HS-27A (cell line): ENCODE measurements at regions not wholly inside any gene's neighbourhood (a gene's known extent, or its start where the extent isn't known, plus 50 kb on each side); places are given as distances from the start of the nearest gene placed in this dataset.
"Not testable (repeated sequence)": the region's sequence is repeated elsewhere in the genome, so short reads cannot be mapped to it uniquely, and the experiment has no call there.

Experiments used
- DNase-seq: peaks from one replicate; pipeline ENCODE4 v3.0.0-alpha.2; 2012; ENCODE audit warnings: low read depth, missing footprints

DNA sequence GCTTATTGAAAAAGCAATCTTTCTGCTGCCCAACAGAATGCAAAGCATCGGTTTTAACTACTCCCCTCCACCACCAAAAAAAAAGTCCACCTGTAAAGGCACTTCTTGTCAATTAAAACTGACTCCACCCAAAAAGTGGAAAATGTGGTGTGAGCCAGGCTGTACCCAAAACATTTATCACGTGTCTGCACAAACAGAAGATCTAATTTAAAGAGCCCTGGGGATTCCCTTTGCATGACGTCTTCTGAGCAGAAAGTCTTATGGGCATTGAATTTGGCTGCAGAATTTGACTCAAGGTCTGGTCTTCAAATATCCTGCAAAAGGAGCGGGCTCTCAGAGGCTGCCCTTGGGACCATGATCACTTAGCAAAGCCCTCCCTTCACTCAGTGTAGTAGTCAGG is 358.3 kb upstream of the KLHL29 start:
- no peak for DNase-seq

DNA sequence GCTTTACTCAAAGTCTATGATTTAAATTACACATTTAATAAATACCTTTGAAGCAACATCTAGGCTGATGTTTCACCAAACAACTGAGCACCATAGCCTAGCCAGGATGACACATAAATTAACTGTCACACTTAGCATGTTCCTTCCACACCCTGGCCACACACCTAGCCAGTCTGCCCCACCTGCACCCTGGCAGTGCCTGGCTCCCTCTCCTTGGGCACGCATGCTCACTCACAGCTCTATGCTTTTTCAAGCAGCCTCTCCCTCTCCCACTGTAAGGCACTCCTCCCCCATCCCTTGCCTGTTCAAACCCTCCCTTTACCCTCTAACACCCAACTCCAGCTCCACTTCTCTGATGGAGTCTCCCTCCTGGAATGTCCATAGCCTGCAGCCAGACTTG is 357.6 kb upstream of the KLHL29 start:
- DNase-seq: no peak

DNA sequence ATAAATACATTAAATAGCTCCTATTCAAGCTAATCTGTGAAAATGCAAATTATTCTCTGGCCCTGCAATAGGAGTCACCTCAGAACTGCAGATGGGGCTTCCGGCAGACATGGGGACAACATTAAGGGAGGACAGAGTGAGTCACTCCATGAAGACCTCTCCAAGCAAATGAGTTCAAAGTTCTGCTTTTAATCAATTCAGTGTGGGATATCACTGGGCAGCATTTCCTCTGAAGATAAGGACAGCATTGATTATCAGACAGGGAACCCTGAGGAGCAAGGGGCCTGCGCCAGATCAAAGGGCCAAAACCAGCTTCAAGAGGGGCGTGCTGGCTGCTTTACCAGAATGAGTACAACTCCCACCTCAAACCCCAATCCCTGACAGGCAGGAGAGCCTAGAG is 356.9 kb upstream of the KLHL29 start:
- DNase-seq: no peak

DNA sequence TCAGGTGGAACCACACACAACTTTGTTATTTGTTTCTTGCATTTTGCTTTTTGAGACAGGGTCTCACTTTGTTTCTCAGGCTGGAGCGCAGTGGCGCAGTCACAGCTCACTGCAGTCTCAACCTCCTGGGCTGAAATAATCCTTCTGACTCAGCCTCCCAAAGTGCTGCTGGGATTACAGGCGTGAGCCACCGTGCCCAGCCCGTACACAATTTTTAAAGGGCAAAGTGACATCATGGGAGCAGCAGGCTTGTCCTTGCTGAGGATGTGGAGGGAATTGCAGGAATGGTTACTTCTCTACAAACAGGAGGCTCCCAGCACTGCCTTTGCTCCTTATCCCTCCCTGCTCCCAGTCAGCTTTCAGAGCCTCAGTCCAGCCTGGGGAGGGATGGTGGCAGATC is 355.9 kb upstream of the KLHL29 start:
- DNase-seq: no peak

DNA sequence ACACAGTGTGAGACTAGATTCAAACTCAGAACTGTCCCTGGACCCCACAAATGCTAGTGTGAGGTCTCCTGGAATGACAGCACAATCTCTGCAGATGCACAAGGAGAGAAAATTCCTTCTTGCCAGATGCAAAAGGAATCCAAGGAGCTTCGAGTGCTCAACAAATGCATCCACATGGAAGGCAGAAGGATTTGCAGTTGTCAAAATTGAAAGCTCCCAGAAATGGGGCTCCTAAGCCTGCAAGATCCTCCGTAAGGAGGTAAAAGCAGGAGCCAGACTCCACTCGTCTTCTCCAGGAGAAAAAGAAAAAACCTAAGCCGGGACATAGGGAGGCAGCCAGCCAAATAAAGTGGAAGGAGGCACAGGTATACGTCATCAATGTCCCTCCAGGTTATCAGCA is 355.0 kb upstream of the KLHL29 start:
- no peak for DNase-seq

DNA sequence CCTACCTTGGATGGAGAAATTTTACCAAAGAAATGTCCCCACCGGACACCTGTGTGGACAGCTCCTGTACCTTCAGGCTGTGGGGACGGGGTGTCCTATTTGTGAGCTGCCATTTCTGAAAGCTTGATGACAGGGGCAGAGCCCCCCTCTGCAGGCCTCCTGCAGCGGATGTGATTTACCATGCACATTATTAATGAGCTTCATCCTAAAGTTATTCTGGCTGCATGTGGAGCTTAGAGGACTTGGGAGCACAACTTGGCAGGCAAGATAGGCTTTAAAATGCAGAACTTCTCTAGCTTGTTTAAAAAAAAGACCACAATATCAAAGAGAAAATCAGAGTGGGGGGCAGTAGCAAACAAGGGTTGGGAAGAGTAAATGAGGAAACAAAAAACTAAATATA is 350.0 kb upstream of the KLHL29 start:
- DNase-seq: no peak

DNA sequence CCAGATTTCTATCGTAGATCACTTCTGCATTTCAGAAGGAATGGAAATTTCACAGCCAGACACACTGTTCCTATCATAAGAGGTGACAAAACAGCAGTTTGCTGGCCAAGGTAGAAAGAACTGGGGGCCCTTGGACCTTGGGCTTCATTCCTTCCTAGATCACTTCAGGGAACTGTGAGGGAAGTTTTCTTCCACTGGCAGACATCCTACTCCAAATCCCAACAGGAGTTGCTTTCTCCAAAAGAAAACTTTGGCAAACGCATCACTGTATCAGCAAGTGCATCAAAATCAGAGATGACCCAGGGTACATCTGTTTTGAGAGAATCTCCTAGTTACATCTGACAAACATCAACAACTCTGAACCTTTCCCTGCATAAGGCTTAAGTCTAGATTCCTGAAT is 348.4 kb upstream of the KLHL29 start:
- no peak for DNase-seq

DNA sequence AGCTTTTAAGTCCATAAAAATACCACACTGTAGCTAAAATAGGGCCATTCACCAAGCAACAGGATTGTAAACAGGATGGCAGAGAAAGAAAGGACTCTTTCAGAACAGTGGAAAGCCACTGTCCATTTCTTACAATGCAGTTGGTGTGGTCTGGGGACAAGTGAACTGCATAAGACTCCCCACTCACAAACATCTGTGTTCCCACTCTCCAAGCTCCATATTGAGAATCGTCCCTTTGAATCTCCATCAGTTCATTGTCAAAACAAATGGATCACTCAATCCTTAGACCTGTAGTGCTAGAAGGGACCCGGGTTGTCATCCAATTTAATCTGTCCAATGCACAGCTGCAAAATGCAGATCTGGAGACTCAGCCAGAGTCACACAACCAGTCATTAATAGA is 347.4 kb upstream of the KLHL29 start:
- DNase-seq: no peak

DNA sequence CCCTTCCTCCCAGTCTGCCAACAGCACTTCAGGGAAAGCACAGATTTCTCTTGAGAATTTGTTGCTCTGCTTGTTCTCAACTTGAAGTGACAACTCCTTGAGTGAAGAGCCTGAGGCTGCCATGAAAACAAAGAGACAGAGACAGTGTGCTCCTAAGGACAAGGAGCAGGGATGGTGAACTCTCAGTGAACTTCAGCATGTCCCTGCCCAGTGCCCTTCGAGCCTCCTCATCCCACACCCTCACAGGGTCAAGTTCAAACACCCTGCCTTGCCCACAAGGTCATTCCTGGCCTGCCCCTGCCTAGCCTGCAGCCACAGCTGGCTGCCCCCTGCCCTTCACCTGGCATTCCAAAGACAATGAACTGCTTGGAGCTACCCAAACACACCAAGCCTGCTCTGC is 343.5 kb upstream of the KLHL29 start:
- DNase-seq: no peak

DNA sequence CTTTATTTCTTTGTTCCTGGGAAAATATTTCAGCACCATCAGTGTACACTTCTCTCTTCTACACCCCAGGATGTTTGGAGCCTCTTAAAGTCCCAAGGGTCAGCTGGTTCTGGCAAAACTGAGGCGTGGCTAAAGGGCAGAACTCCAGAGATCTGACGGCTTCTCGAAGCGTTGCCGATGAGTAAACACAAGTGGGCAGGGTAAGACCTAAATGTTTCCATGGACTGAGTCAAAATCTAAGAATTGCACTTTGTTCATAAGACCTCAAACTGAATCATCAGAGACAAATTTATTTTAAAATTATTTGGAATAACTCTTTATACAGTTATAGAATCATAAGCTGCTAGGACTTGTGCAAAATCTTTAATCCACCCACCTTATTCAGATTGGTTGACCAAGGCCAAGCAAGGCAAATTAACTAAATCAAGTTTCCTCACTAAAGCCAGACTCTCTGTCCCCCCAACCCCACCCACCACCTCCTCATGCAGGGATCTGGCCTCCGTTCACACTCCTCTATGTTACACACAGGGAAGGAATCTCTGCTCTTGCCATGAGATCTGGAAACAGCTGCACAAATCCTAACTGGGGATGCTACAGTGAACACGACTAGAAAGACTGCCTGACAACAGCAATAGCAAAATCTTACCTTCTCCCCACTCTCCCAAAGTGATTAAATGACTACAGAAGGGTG is 342.6 kb upstream of the KLHL29 start:
- DNase-seq: no peak

DNA sequence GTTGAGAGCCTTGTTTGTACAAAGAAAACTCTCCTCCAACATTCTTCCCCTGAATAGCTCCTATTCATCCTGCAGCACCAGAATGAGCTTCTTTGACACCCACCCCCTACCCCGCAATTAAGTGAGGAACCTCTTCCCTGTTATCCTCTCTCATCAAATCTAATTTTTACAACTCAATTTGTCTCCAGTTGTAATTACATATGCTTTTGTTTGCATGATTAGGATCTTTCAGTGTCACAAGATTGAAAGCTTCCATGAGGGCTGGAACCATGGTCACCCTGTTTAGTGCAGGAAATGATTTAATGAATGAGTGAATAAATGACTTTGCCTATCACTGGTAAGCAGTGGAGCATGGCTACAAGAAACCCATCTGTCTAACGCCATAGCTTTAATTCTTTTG is 334.6 kb upstream of the KLHL29 start:
- no peak for DNase-seq

DNA sequence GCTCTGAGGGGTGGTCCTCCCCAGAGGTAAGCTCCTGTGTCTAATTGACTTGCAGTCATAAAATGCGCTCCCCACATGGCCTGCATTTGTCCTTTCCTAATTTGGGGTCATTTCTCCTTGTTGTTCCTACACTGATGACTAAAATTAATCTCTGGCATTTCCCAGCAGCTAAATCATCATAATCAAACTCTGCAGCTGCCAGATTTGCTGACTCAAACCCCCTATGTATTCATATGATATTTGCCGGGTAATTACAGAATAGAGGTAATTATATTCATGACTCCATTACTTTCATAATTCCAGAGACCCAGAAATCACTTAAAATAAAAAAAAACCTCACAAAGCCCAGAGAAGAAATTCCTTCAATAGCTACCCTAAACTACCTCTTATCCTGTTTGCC is 331.4 kb upstream of the KLHL29 start:
- no peak for DNase-seq

DNA sequence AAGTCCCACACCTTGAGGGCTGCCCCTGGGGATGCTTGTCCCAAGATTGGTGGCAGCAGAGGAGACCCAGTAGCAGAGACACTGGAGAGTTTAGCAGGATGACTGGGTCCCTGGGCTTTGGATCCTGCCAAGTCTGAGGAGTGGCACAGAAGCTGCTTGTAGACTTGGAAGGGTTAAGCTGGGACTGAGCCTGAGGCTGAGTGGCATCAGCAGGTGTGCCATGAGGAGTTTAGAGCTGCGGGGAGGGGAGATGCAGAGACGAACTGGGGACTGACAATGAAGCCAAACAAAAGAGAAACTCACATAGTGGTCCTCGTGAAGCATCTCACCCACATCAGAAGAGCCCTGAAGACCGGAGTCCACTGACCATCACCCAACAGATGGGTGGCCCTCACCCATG is 329.7 kb upstream of the KLHL29 start:
- DNase-seq: no peak

DNA sequence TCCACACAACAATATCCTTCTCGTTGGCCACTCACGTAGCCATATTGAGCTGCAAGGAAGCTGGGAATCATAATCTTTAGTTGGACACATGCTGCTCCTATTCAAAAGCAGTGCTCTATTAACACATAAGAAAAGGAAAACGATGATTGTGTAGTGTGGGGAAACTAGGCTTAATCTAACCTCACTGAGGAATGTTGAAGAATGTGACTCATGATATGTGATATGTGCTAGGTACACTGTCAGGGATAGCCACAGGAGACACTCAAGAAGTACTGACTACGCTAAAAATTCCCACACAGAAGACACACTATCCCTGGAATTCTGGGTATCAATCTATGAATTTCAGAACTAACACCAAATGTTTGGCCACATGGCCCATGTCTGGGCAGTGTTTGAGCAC is 328.1 kb upstream of the KLHL29 start:
- not testable (repeated sequence) for DNase-seq

DNA sequence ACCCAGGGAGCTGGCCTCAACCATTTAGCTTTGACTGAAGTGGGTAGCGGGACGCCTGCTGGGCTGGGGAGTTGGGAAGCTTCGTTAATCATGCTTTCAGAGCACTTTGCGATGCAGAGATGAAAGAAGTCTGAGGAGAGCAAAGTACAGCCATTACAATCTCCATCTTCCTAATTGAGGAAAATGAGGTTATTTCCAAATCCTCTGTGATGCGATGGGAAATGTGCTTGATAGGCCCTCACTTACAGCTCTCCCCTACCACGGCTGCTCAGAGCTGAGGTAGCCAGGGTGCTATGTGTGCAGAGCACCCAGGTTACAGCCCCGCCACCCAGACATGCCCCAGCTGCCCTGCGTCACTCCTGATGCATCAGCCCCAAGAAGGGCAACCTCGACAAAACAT is 326.5 kb upstream of the KLHL29 start:
- no peak for DNase-seq

DNA sequence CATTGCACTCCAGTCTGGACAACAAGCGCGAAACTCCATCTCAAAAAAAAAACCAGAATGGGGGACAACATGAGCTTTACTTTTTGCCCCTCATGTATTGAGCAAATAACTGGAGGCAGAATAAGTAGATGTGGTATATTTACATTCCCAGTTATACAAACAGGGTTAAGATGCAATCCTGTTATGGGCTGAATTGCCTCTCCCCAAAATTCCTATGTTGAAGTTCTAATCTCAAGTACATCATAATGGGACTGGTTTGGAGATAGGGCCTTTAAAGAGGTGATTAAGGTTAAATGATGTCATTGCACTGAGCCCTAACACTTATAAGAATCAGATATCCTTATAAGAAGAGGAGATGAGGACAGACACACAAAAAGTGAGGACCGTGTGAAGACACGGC is 319.8 kb upstream of the KLHL29 start:
- DNase-seq: no peak

DNA sequence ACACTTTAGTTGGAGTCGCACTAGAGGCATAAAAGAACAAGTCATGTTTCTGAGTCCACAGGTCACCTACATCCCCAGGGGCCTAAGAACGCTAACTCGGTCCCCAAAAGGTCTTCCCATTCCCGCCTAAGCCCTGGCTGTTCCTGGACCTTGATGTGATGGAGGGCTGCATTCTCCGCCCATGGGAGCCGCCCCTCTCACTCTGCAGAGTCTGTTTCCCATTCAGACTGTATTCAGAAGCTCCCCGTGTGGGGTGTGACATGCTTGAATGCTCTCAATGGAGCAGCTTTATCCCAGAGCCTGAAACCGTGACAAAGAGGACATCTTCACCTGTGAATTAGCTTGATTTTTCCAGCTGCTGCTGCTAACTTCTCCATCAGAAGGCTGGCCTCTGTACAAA is 319.0 kb upstream of the KLHL29 start:
- no peak for DNase-seq

DNA sequence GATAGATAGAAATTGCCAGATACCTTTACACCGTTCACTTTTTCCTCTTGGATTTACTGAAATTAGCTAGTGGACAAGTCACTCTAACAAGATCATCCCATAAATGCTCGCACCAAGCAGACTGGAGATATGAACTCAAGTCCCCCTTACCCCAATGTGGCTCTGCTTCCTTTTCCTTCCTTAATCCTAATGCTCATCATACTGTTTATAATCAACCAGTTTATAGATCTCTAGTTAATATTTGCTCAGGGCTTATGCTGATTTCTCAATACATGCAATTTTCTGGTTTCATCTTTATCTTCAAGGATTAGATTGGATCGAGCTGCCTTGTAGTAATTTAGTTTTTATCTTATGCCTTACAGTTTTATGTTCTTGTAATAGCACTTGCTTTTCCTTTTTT is 318.3 kb upstream of the KLHL29 start:
- DNase-seq: no peak

DNA sequence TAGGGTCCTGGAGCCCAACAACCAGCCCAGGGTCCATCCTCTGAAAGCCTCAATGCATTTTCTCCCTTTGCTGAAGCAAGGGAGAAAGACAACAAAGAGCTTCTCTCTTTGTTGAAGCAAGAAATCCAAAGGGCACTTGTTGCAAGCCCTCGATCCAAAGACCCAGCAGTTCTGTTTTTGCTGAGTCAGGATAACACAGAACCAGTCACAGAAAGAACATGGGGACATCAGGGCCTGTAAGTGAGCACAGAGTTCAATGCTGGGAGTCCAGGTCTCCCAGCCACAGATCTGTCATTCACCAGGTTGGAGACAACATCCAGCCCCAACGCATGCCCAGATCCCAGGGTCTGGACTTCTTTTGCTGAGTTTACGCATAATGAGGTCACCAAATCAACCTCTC is 315.8 kb upstream of the KLHL29 start:
- DNase-seq: no peak

DNA sequence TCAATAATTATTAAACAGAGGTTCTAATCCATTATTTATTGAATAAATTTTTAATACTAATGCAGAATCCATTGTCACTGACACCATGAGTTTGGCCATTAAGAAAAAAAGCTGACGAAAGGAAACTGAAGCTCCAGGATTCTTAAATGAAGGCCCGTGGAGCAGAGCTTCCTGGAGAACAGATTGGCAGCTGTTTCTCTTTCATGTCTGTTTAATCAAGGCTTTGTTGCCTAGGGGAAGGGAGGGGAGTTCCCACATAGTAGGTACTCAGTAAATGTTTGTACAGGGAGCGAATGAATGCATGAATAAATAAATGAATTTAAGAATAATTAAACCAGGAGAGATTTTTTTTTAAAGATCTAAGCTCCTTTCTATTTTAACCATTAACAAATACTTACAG is 315.1 kb upstream of the KLHL29 start:
- no peak for DNase-seq

DNA sequence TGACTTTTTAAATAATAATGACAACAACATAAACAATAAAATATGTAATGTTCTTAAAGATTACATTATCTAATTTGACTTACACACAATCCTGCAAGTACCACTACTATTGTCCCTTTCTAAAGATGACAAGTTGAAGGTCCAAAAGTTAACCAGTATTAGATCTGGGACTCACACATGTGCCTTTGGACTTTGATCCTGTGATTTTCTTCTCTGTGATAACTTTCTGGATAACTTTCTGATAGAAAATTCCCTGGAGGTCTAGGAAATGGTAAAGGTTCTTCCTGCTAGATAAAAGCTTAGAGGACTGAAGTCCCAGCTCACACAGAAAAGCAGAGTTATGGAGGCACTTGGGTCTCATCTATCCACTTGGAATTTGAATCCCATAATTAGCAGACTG is 311.9 kb upstream of the KLHL29 start:
- no peak for DNase-seq

DNA sequence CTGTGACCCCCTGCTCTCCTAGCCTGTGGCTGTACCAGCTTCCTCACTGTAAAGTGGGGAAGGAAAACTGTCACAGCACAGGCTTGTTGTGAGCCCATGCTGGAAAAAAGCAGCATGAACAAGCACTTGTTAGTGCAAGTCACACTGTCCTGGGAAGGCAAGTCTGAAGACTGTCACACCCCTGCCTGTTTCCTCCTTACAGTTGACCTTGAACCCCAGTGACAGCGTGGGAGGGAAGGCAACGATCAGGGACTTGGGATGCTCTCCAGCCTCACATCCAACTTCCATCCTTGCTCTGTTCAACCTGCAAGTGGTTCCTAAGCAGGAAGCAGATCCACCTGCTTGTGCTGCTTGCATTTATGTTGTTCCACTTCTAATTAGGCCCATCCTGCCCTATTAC is 311.3 kb upstream of the KLHL29 start:
- no peak for DNase-seq

DNA sequence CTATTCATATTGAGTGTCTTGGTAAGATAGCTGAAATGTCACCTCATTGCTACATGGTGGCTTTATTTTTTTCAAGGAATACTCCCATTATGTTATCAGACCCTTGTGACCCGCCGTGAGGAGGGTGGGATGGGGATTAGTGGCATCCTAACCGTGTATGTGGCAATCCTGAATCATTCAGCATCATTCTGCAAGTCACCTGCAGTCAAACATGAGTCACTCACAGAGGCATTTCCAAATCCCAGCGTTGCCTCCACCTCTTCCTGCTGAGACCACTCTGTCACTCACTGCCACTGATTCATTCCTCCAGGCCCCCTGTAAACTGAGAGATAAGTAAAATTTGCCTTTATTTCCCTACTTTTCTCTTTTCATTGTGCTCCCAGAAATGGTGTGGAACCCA is 307.4 kb upstream of the KLHL29 start:
- no peak for DNase-seq

DNA sequence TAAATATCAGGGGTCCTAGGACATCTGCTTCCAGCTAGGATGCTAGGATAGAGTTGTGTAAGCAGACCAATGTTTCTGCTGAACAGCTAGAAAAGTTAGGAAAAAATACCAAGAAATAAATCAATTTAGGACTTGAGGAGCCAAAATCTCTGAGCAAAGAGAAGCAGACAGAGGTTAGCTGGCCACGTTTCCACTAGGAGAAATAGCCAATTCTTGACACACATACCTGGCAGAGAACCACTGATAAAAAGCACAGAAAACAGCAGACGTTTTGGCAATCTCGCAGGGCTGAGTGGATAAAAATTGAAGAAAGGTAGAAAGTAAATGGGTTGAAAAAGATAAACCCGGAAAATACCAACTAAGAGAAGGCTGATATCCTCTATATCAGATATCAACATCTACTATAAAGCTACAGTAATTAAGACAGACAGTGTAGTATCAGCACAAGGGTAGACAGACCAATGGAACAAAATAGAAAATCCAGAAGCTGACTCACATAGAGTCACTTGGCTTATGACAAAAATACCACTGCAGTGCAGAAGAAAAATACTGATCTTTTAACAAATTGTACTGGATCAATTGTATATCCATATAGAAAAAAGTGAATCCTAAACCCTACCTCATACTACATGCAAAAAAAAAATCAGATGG is 306.1 kb upstream of the KLHL29 start:
- no peak for DNase-seq
